Renal cortex interstitium (tissue), 11 donors: ENCODE measurements at regions not wholly inside any gene's neighbourhood (a gene's known extent, or its start where the extent isn't known, plus 50 kb on each side); places are given as distances from the start of the nearest gene placed in this dataset.
A peak's percentile ranks its signal among the peaks of the same experiment; 100 is the strongest.

ENCODE experiments used
- DNase-seq, 11 donors: peaks; one replicate each; pipeline ENCODE4 v3.0.0-alpha.2; 2013; ENCODE audit warnings: low read depth in 9 of 11, low spot score in 4 of 11; ENCODE audit errors: extremely low read depth in 1 of 11

DNA sequence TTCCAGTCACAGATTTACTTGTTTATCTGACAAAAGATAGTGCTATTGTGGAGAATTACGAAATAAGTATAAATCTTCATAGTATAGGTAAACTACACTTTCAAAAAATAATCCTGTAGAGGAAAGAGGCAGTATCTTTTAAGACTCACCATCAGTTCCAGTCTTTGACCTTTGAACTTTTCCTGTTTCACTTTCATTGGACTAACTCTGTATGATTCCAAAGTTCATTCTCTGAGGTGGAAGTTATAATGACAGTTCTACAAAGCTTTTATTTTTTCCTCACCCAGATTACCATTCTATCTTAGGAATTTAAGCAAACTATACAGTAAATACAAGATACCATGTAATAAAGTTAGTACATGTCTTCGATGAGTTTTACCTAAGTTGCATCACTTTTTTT lies 901.3 kb upstream of the SEMA6A start:
- no peak for DNase-seq

DNA sequence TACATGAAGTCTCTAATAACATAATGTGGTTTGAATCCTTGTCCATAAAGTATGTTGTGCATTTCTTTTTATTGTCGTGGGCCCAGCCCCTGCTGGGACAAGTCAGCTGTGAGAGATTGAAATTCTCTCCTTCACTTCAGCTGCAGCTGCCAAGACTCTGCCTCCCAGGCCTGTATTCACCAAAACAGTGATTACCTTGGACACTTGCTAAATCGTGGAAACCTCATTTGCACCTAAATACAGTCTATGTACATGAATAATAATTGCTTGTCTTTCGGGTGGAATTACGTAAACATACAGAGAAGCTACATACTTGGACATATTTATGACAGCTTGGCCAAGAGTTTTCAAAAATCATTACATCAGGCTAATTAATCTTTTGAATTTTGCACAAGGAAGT lies 898.5 kb upstream of the SEMA6A start:
- no peak for DNase-seq

DNA sequence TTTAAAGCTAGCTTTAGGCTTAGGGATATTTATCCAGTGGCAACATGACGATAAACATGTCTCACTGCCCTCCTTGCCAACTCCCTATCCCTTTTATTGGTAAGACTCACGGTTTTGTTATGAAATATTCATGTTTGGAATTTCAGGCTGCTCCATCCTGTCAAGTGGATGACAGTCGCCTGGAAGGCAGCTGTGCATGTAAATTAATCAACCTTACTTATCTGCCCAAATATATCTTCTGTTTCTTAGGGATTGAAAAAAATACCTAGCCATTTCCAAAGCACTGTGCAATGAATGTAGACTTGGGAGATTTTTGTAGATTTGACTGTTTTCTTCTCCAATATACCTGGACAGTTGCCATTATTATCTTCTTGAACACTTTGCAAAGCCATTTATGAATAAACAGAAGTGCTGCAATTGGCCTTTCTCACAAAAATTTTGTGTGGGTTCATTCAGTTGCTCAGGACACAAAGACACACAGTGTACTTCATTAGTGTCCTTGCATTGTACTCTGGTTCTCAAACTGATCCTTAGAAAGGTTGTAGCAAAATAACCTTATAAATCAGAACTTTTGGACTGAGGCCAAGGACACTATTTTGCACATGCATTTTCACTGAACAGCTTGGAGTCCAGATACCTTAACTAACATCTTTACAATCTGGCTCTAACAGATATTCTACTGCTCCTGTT lies 889.4 kb upstream of the SEMA6A start:
- DNase-seq, result no peak

DNA sequence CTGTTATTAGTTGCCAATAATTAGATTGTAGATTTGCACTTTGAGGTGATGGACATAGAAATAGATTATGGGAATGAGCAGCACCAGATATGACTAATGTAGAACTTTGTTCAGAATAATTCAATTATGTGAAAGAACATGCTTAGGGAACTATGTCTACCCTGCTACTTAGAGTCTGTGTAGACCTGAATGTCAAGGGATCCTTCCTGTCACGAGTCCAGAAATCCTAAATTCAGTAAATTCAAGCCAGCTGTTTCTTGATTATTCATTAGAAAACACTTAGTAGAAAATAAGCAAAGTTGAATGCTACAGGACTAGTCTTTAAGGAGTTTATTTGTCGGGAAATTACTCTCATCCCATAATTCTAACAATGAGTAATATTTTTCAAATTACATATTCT lies 887.3 kb upstream of the SEMA6A start:
- no peak for DNase-seq

DNA sequence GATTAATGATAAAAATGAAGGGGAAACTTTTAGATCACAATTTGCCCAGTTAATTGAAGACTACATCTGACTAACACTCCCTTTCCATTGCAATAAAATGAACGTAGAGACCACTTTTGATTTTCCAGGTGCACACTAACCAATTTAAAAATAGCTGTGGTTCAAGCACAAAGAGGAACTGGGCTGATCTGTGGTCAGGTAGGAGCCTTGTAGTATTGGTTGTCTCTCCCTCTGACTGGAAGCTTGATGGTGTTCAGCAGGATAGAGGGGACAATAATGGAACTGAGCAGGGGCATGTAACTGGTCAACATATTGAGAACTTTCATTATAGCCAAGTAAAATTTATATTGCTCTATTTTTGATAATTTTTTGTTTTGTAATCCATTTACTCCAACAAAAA lies 886.8 kb upstream of the SEMA6A start:
- no peak for DNase-seq

DNA sequence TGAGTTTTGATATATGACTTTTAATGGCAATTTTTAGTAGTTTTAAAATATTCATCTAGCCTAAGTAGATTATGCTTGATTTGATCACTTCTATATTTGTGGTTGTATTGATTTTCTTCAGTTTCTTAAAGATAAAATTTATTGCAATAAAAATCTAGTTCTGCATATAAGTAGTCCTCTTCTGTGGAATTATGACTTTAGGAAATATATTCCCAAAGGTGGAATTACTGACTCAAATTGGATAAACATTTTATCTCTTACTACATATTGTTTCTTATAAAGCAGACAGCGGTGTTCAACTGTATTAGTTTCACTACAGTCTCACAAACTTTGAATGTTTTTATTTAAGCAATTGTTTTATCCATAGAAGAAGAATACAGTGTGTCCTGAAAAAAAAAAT lies 883.0 kb upstream of the SEMA6A start:
- DNase-seq, result no peak

DNA sequence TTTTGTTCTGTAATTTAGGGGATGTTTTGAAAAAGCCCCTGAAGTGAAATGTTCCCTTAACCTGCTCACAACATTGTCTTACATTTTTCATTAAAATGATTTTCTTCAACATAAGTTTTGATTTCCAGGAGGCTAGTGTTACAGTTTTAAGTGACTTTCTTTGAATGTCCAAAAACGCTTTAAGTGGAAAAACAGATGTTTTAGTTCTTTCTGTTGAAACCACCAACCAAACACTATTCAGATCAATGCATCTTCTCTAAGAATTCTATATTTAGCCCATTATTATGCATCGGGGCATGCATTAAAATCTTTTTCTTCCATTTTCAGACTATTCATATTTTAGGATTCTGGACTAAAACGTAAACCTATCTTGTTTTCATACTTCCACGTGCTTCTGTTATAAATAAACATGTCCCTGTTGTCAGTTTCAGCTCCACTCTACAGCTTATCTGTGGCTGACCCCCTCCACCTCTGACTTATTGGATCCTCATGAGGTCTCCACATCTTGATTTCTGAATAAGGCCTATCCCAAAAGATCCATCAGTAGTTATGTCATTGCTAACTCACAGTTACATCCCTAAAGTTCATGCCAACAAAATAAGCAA lies 882.3 kb upstream of the SEMA6A start:
- DNase-seq, result no peak

DNA sequence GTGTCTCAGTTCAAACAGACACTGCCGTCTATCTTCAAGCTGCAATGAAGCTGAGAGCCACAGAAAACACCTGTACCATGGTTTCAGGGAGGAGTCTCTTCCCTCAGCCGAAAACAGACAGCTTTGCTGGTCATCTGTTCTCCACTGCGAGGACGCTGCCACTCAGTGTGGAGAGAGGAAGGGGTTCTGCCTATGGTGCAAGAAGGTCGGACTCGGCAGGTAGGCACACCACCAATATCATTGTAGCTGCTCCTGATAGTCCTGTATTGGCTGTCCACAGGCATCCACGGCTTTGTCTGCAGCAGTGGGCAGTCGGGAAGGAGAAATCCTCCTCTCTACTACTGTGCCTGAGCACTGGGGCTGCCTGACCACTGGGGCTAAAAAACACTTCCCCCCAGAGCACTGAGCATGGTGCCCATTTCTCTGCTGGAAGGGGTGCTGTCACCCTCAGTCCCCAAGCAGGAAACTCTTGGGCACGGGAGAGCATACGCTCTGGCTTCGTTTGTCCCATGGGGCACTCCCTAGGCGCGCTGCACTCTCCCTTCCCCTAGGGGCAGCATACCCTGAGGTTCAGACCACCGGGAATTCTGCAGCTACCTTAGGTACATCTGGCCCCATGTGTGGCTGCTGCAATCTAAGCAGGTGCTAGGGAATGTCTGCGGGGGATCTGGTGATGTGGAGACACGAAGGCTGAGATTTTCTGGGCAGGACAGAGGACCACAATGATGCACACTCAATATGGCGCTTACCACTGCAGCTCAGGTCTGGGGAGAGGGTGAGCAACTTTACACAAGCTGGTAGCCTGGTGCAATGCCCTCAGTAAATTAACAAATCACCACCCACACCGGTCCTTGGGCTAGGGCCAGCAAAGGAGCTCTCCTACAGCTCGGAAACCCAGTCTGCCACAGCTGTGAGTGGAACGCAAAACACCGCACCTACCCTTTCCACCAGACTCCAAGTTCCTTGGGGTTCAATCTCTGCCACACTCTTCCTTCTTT lies 880.9 kb upstream of the SEMA6A start:
- DNase-seq, result no peak

DNA sequence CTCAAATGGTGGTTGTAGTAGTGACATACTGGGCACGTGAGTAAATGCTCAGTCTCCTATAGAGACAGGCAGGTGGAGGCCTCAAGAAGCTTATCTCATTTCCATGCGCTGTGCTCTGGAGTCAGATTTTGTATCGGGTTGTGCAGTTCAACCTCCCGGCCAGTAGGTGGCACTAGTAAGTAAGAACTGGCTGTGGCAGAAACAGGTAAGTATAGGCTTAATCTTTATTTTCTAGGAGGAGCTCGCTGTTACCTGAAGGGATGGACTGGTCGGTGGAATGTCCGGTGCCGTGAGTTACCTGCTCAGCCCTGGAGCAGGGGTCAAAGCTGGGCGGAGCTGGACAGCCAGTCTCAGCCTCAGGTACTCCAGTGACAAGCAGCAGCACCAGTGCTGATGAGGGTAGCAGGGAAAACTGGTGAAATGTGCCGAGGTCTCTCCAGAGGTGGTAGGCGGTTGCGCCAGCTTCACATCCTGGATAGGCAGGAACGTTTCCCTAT lies 880.1 kb upstream of the SEMA6A start:
- DNase-seq, result peak in 2 of 11 donors; percentile 12 to 18

DNA sequence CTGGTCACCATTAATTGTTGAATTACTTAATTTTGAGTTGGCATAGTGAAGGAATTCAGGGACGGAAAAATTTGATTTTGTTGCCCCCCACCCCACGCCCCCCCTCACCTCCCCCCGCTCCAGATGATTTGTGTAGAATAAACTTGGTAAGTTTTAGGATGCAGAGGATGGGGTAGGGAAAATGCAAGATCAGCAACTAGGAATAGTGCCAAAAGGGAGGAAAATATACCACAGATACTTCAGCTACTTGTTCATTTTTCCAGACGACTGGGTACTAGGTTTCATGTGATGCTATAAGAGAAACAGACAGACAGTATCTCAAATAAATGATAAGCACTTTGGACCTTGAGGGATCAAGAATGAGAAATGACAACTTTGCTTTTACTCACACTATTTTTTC lies 862.2 kb upstream of the SEMA6A start:
- DNase-seq, result no peak

DNA sequence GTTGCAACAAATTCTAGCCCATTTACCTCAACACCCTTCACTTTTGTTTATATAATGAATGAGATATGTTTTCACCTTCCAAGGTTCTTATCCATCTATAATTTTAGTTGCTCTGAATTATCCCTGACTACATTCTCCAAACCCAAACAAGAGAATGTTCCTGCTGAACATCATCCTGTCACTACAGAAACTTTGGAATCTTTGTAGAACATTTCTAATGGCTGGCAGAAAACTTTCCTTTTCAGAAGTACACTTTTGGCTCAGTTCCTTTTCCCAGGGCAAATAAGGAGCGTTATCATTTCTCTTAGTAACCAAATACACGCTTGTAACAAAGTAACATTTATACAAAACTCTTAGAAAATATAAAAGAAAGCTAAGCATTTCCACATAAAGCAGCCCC lies 860.6 kb upstream of the SEMA6A start:
- DNase-seq, result no peak

DNA sequence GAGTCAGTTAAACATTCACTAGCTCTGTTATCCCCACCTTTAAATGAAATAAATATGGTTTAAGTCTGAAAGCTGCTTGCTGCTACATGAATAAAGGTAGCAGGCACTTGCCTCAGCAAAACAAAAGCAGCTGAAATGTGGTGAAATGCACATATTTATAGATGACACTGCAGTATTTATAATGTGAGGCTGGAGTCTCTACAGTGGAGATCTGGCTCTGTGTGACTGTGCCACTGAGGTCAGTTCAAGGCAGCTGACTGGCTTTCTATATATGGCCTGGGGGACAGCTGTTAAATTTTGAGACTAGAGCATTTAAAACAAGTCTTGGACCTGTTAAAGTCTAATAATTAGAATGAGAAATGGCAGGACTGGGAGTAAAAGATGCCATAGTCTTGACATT lies 859.6 kb upstream of the SEMA6A start:
- DNase-seq, result no peak

DNA sequence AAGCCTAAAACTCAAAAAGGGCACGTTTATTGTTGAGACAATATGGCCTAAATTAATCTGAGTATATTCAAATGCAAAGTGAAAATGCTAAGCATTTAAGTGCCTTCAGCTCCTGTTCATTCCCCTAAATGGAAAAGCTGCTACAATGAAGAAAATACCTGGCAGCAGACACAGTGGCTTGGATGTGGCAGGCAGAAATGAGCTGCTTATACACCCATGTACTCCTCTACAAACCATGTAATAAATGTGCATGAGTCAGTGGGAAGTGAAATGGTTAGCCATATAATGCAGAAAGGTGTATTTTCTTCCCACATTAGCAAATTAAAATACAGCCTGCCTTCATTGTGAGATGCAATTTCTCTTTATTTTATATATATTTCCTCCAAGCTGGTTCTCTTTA lies 859.2 kb upstream of the SEMA6A start:
- no peak for DNase-seq

DNA sequence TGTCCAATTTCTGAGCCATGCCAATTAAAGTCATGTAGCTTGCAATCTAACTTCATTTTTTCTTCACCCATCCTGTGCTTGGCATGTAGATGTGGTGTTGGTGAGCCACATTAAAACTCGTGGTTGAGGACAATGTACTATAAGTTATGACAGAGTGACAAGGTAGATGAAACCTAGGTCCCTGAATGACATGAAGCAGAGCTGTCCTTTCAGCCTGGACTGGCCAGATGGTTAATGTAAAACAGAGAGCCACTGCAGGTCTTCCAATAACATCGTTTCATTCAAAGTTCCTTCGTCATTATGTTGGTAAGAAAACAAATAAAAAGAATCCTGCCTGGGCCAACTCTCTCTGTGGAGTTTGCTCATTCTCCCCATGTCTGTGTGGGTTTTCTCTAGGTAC lies 856.5 kb upstream of the SEMA6A start:
- no peak for DNase-seq

DNA sequence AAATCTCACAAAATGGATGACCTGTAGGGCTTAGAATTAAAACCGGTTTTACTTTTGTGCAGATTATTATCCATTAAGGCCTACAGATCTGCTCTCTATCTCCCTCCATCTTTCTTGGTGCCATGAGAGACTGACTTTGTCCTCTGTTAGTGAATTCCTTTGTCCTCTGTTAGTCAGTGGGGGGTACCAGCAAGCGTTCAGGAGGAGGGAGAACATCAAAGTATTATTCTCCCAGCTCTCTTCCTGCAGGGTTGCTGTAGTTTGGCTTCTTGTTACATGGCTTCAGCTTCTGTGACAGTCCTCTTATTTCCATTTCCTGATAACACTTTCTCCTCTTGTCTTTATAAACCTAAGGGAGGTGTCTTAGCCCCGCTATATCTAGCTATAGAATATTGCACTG lies 850.5 kb upstream of the SEMA6A start:
- no peak for DNase-seq

DNA sequence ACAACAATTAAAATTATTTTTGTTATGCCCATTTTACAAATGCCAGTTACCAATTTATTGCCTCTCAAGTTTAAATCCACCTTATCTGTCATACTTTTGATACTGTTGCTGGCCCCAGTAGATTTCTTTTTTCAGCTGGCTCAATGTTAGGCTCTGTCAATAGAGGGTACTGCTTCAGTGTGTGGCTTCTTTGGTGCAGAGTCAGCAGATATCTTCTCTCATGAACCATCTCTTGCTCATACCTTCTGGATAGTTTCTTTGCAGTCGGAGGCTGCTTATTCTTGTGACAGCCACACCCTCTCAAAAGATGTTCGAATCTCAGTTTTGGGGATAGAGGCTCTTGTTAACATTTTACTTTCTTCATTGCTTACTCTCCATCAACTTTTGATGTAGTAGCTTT lies 849.9 kb upstream of the SEMA6A start:
- DNase-seq, result no peak

DNA sequence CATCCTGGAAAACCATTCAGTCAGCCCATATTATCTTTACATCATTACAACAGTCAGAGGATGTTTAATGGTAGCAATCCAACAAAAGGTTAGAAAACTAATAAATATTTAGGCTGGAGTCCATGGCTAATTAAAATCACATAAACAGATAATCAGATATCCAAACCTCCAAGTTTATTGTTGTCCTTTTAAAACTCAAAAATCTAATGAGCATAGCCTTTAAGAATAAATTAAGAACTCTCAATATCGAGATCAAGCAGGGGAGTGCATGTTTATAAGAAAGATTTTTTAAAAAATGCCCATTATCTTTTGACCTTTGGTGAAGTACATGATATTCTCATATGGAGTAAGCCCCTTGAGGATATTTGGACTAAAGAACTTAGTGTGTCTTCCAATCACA lies 842.9 kb upstream of the SEMA6A start:
- no peak for DNase-seq

DNA sequence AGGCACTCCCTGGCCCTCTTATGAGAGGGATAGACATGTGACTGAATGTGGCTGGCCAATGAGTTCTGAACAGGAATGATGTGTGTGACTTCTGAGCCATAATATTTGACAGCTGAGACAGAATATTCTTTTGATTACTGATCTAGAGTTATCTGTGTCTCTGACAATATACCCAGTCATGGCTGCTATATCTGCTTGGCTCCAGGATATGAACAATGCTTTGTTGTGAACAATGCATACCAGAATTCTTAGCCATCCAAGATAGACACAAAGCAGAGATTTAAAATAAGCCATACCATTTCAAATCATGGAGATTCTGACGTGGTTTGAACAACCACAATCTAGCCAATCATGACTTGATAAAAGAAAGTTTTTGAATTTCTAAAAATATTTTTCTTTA lies 840.3 kb upstream of the SEMA6A start:
- DNase-seq, result no peak

DNA sequence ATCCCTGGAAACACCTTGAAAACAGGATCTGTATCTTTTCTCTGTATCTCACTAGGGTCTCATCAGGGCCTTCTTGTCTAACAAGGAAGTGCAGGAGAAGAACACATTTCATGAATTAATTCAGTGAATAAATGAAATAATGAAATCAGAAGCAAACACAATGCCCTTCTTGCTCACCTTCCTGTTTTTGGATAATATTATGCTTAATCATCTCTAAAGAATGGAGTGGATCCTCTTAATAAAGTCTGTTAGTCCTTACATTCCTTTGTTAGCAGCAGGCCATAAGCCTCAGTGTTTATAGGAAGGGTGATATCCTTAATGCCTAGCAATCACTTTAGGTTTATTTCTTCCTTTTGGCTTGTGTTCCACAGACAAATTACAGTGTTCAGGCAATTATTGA lies 837.1 kb upstream of the SEMA6A start:
- DNase-seq, result no peak

DNA sequence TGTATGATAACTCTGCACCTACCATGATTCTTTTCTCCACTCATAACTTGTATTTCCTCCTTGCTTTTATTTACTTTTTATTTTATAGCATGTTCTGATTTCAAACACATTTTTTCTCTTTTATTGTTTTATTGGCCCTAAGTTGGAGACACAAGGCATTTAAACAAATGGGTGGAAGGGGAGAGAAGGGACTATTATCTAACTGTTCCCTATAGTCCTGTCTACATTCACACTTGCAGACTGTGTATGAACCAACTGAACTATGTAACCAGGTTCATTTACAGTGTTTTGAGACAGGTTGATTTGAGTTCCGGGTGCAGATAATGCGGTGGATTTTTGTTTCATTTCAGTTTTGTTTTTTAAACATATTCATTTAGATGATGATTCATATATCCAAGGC lies 830.6 kb upstream of the SEMA6A start:
- no peak for DNase-seq
